NB4 (cell line): ENCODE measurements at regions not wholly inside any gene's neighbourhood (a gene's known extent, or its start where the extent isn't known, plus 50 kb on each side); places are given as distances from the start of the nearest gene placed in this dataset.

ENCODE experiments used
- CTCF ChIP-seq: IDR thresholded peaks from one replicate; pipeline ENCODE4 v1.5.1; 2012; ENCODE audit warnings: low read depth, low read length
- MAX ChIP-seq: IDR thresholded peaks from 2 replicates; pipeline ENCODE4 v1.6.1; 2011; ENCODE audit warnings: low read depth, low read length
- MYC ChIP-seq: IDR thresholded peaks from 2 replicates; pipeline ENCODE4 v1.6.1; 2011; ENCODE audit warnings: low read depth, low read length
- POLR2A ChIP-seq: IDR thresholded peaks from 2 replicates; pipeline ENCODE4 v1.6.1; 2011; ENCODE audit warnings: mild to moderate bottlenecking; ENCODE audit not compliant: insufficient read length; ENCODE audit errors: extremely low read depth

GRCh38 chr11:46183819-46184218 is 62.6 kb upstream of the PHF21A start:
- TF ChIP-seq POLR2A (no peak), CTCF (no peak), MAX (no peak), MYC (no peak)
